H1 (cell line): ENCODE measurements at regions not wholly inside any gene's neighbourhood (a gene's known extent, or its start where the extent isn't known, plus 50 kb on each side); places are given as distances from the start of the nearest gene placed in this dataset.

Experiments used
- CTCF ChIA-PET: fragments of 300-600 bp; sonication (Branson Sonifier 250); formaldehyde crosslinking; loops from one replicate; lab custom pipeline; 2021; ENCODE audit not compliant: partially characterized antibody; lab: Charles Lee
- POLR2A ChIA-PET: fragments of 300-600 bp; sonication (Branson Sonifier 250); formaldehyde crosslinking; loops from one replicate; lab custom pipeline; 2021; ENCODE audit warnings: inconsistent platforms; ENCODE audit not compliant: partially characterized antibody; lab: Charles Lee
- DNase-seq, 2 experiments: peaks; one replicate each; pipeline versions ENCODE4 v3.0.0 to v3.0.0-alpha.2; 2010 to 2022; ENCODE audit warnings: low spot score in 2 of 2, low read depth in 1 of 2, mixed read lengths in 1 of 2
- FAIRE-seq: peaks from 2 replicates; lab custom pipeline; 2011; peaks lifted over from hg19 to GRCh38; lab: Jason Lieb, UNC
- H2AFZ ChIP-seq: 2 replicates; pipeline ENCODE4 v1.8.1; 2012; ENCODE audit warnings: low read length, inconsistent platforms
- H2AK5ac ChIP-seq: 2 replicates; pipeline ENCODE4 v1.6.1; 2013; ENCODE audit warnings: low read depth, low read length
- H2BK120ac ChIP-seq: replicated peaks from 2 replicates; pipeline ENCODE3; 2013; ENCODE audit warnings: low read depth, low read length, inconsistent platforms
- H2BK12ac ChIP-seq: 2 replicates; pipeline ENCODE4 v1.6.1; 2013; ENCODE audit warnings: low read depth, low read length
- H2BK15ac ChIP-seq: 2 replicates; pipeline ENCODE4 v1.6.1; 2013; ENCODE audit warnings: low read length
- H2BK20ac ChIP-seq: 2 replicates; pipeline ENCODE4 v1.6.1; 2013; ENCODE audit warnings: low read length
- H2BK5ac ChIP-seq: 2 replicates; pipeline ENCODE4 v1.6.1; 2013; ENCODE audit warnings: low read depth, low read length
- H3K14ac ChIP-seq: 2 replicates; pipeline ENCODE4 v1.6.1; 2013; ENCODE audit warnings: inconsistent platforms; ENCODE audit not compliant: insufficient read length
- H3K18ac ChIP-seq: 2 replicates; pipeline ENCODE4 v1.6.1; 2013; ENCODE audit warnings: low read length; ENCODE audit errors: extremely low read depth
- H3K23ac ChIP-seq: 2 replicates; pipeline ENCODE4 v1.6.1; 2013; ENCODE audit warnings: inconsistent platforms; ENCODE audit not compliant: insufficient read length
- H3K23me2 ChIP-seq: 2 replicates; pipeline ENCODE4 v1.6.1; 2013; ENCODE audit warnings: low read depth, low read length
- H3K27ac ChIP-seq: 2 replicates; pipeline ENCODE4 v1.6.1; 2011; ENCODE audit warnings: low read depth, low read length, inconsistent platforms
- H3K27me3 ChIP-seq, 4 experiments: replicated peaks in 1 of 4; 1 replicate in 1 of 4; 2 replicates in 3 of 4; pipeline versions ENCODE4 v1.6.1 to v1.8.1; 2011 to 2013; ENCODE audit warnings: low read length in 3 of 4, mild to moderate bottlenecking in 3 of 4, inconsistent platforms in 2 of 4, mixed read lengths in 2 of 4, moderate library complexity in 1 of 4; ENCODE audit not compliant: control insufficient read depth in 3 of 4, insufficient read depth in 3 of 4; ENCODE audit errors: extremely low read depth in 1 of 4
- H3K36me3 ChIP-seq, 4 experiments: 2 replicates each; pipeline versions ENCODE4 v1.6.1 to v1.8.1; 2011 to 2013; ENCODE audit warnings: mild to moderate bottlenecking in 4 of 4, low read length in 3 of 4, moderate library complexity in 2 of 4, control low read depth in 1 of 4, inconsistent platforms in 1 of 4; ENCODE audit not compliant: insufficient read depth in 4 of 4, control insufficient read depth in 2 of 4
- H3K4ac ChIP-seq: replicated peaks from 2 replicates; pipeline ENCODE3; 2013; ENCODE audit warnings: low read length, low read depth, mixed read lengths, inconsistent platforms; ENCODE audit not compliant: insufficient read length
- H3K4me1 ChIP-seq, 4 experiments: replicated peaks in 1 of 4; 1 replicate in 1 of 4; 2 replicates in 3 of 4; pipeline versions ENCODE4 v1.6.1 to v1.8.1; 2011 to 2013; ENCODE audit warnings: low read length in 3 of 4, inconsistent platforms in 2 of 4, mixed read lengths in 1 of 4; ENCODE audit not compliant: insufficient read depth in 4 of 4, control insufficient read depth in 3 of 4
- H3K4me2 ChIP-seq, 2 experiments: 2 replicates each; pipeline versions ENCODE4 v1.6.1 to v1.8.1; 2011 to 2013; ENCODE audit warnings: low read depth in 2 of 2, low read length in 2 of 2, control low read depth in 1 of 2, inconsistent platforms in 1 of 2, mild to moderate bottlenecking in 1 of 2; ENCODE audit not compliant: insufficient read depth in 1 of 2
- H3K4me3 ChIP-seq, 4 experiments: fragments of 200-600, 300-600 bp in 1 of 4; sonication (generic), shearing (Covaris generic), sonication (Bioruptor Twin) in 1 of 4; 2 replicates each; pipeline versions ENCODE4 v1.5.1 to v1.8.1; 2011 to 2016; ENCODE audit warnings: low read length in 4 of 4, low read depth in 3 of 4, control low read depth in 2 of 4, inconsistent platforms in 2 of 4, mild to moderate bottlenecking in 2 of 4, mixed read lengths in 1 of 4, moderate library complexity in 1 of 4; ENCODE audit not compliant: insufficient read depth in 2 of 4; ENCODE audit errors: extremely low read depth in 1 of 4
- H3K56ac ChIP-seq: replicated peaks from 2 replicates; pipeline ENCODE3; 2013; ENCODE audit warnings: low read depth, mild to moderate bottlenecking, mixed read lengths, low read length, inconsistent platforms; ENCODE audit not compliant: insufficient read length
- H3K79me1 ChIP-seq: 2 replicates; pipeline ENCODE4 v1.6.1; 2013; ENCODE audit warnings: low read depth, low read length, control low read depth
- H3K79me2 ChIP-seq, 2 experiments: 2 replicates each; pipeline versions ENCODE4 v1.6.1 to v1.8.1; 2012 to 2013; ENCODE audit warnings: low read length in 2 of 2, mild to moderate bottlenecking in 2 of 2, inconsistent platforms in 1 of 2; ENCODE audit not compliant: insufficient read depth in 2 of 2, control insufficient read depth in 1 of 2
- H3K9ac ChIP-seq, 4 experiments: replicated peaks in 1 of 4; 1 replicate in 1 of 4; 2 replicates in 3 of 4; pipeline versions ENCODE4 v1.6.1 to v1.8.1; 2011 to 2013; ENCODE audit warnings: low read depth in 3 of 4, low read length in 3 of 4, control low read depth in 2 of 4, mild to moderate bottlenecking in 2 of 4, moderate library complexity in 2 of 4, inconsistent platforms in 1 of 4; ENCODE audit errors: extremely low read depth in 1 of 4
- H3K9me3 ChIP-seq, 2 experiments: 2 replicates each; pipeline versions ENCODE4 v1.6.1 to v1.8.1; 2012 to 2013; ENCODE audit warnings: mild to moderate bottlenecking in 2 of 2, moderate library complexity in 2 of 2, control low read depth in 1 of 2, inconsistent platforms in 1 of 2, low read depth in 1 of 2, low read length in 1 of 2, mixed read lengths in 1 of 2; ENCODE audit not compliant: insufficient read depth in 2 of 2
- H4K20me1 ChIP-seq, 2 experiments: replicated peaks in 1 of 2; 2 replicates each; pipeline versions ENCODE3 to v1.8.1; 2011 to 2013; ENCODE audit warnings: inconsistent platforms in 2 of 2, low read length in 2 of 2, mild to moderate bottlenecking in 1 of 2; ENCODE audit not compliant: insufficient read depth in 2 of 2, control insufficient read depth in 1 of 2
- H4K5ac ChIP-seq: 2 replicates; pipeline ENCODE4 v1.6.1; 2013; ENCODE audit warnings: low read length, low read depth, mixed read lengths, inconsistent platforms; ENCODE audit not compliant: insufficient read length
- H4K8ac ChIP-seq: 2 replicates; pipeline ENCODE4 v1.8.0; 2013; ENCODE audit warnings: mild to moderate bottlenecking, moderate library complexity, low read length, inconsistent platforms; ENCODE audit not compliant: insufficient read depth; ENCODE audit errors: extremely low read depth
- H4K91ac ChIP-seq: replicated peaks from 2 replicates; pipeline ENCODE3; 2013; ENCODE audit warnings: low read length, mixed read lengths, inconsistent platforms; ENCODE audit not compliant: insufficient read length
- SIRT6 ChIP-seq: IDR thresholded peaks from one replicate; pipeline ENCODE4 v1.7.1; 2012; ENCODE audit warnings: low read length, inconsistent platforms
- SP1 ChIP-seq: IDR thresholded peaks from 2 replicates; pipeline ENCODE4 v1.6.1; 2011; ENCODE audit warnings: low read depth, low read length
- SRF ChIP-seq: IDR thresholded peaks from 2 replicates; pipeline ENCODE4 v1.6.1; 2011; ENCODE audit warnings: mild to moderate bottlenecking, low read depth, low read length, moderate library complexity
- WGBS, 2 experiments: shearing (Covaris generic) in 1 of 2; methylation state at CpG; one replicate each; pipeline versions ENCODE4 v1.1.6 to v1.1.7; 2013 to 2015; ENCODE audit warnings: low lambda C conversion rate in 2 of 2, mixed read lengths in 2 of 2, inconsistent platforms in 1 of 2, low coverage in 1 of 2, missing lambda C conversion rate in 1 of 2; ENCODE audit not compliant: insufficient replicate concordance in 2 of 2, insufficient coverage in 1 of 2, insufficient read length in 1 of 2; ENCODE audit errors: extremely low coverage in 1 of 2, missing lambda C conversion rate in 1 of 2; 5-methylcytosine and 5-hydroxymethylcytosine counted together

GRCh38 chr14:101114726-101115515 lies 211.4 kb upstream of the RTL1 start:
- Histone ChIP-seq H3K4me1 (peaks cover 0 to 9% (median 0%) of the 10 kb centered on the region in 4 experiments; a peak in 3 of 7 replicates), H4K8ac (no peak overlapping the region; the same call in 1 of the 2 replicates), H3K36me3 (no peaks in the 10 kb centered on the region; a peak in 1 of 8 replicates), H3K27me3 (no peaks in the 10 kb centered on the region), H4K5ac (no peak overlapping the region), H3K79me1 (no peaks in the 10 kb centered on the region), H2AFZ (no peak overlapping the region), H2BK5ac (no peak overlapping the region), H3K4me3 (no peak overlapping the region), H3K4me2 (no peak overlapping the region), H2BK120ac (no peak overlapping the region), H4K91ac (no peak overlapping the region), H2BK20ac (no peak overlapping the region), H2AK5ac (no peak overlapping the region), H2BK12ac (no peak overlapping the region), H3K4ac (no peak overlapping the region), H3K27ac (no peak overlapping the region), H3K18ac (no peak overlapping the region), H4K20me1 (no peaks in the 10 kb centered on the region), H3K79me2 (no peaks in the 10 kb centered on the region), H3K23me2 (peaks cover 8% of the 10 kb centered on the region; the same call in 1 of the 2 replicates), H3K56ac (no peak overlapping the region), H3K23ac (no peak overlapping the region), H3K9me3 (no peaks in the 10 kb centered on the region), H3K9ac (no peak overlapping the region), H3K14ac (no peak overlapping the region), H2BK15ac (no peak overlapping the region)
- CTCF ChIA-PET, result no interaction called here
- no peak for TF ChIP-seq SIRT6
- TF ChIP-seq SRF, result no peak
- TF ChIP-seq SP1, result no peak
- WGBS, 2 experiments, result 91% methylated on average over 18 of the region's 19 CpGs; no CpG with 5 or more reads in 1 of the 2 experiments
- FAIRE-seq (no peak), DNase-seq (peak in 1 of 2 experiments; percentile 29)
- POLR2A ChIA-PET, result no interaction called here
